HG03135 (cell line): ENCODE measurements at regions not wholly inside any gene's neighbourhood (a gene's known extent, or its start where the extent isn't known, plus 50 kb on each side); places are given as distances from the start of the nearest gene placed in this dataset.

Experiments
- ATAC-seq: cut with Tn5 transposase; IDR thresholded peaks from one replicate; pipeline ENCODE4 v1.9.1; 2021; ENCODE audit warnings: mild to moderate bottlenecking, moderate library complexity; ENCODE audit not compliant: unreplicated experiment

DNA sequence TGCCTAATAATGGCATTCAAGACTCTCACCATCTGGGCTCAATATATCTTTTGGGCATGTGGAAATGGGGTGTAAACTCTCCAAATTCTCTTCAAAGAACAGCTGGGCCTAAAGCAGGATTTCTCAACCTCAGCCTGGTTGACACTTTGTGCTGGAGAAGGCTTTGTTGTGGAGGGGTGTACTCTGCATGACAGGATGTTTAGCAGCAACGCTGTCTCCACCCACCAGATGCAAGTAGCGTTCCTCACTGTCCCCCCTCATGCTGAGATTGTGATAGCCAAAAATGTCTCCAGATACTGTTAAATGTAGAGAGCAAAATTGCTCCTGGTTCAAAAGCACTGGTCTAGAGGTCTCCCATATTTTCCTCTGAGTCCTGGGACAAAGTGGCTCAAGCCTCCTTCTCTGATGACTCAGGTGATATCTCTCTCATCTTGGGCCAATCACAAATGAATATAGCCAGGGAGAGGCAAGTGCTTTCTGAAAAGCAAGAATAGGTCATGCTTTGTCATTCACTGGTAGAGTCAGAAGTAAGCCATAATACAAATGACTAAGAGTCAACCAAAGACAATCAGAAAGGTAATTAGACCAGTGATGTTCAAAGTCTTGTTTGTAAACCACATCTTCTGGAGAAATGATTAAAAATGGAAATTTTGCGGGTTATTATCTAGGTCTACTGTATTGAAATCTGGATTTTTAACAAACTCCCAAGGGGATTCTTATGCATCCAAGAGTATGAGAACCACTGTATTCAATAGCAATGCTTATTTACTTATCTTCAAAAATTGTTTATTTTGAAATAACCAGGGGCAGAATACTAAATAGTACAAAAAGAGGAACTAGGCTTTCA lies 330.8 kb downstream of the PTEN start:
- ATAC-seq: no peak

DNA sequence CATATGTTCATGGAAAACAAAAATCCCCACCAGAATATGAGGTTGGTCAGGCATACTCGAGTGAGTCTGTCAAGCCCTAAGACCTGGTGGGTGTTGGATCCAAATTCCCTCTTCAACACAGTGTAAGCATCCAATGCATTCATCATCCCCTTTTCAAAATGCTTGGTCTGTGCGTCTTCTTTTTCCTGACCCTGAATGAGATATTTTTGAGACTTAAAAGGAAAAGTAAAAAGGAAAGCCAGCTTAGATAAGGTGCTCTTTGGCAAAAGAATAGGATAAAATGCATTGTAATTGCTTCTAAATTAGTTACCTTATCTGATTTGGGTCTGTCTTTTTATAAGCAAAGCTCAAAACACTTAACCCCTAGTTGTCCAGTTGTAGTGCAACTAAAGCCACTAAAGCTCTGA lies 331.5 kb downstream of the PTEN start:
- no peak for ATAC-seq

DNA sequence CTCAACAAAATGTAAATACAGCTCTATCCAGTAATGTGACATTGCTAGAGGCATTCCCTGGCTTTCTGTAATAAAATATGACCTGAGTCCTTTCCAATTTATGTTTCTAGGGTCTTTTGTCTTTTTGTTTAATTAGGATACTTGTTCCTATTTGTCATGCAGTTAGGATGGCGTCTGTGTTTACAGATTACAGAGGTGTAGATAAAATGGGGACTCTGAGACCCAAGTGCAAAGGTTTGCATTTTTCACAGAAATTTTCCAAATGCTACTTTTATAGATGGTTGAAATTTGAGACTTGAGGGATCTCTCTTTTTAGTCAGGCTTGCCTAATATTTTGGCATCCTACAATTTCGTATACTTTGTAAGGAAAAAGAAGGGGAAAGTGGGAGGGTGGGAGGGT lies 332.4 kb downstream of the PTEN start:
- no peak for ATAC-seq

DNA sequence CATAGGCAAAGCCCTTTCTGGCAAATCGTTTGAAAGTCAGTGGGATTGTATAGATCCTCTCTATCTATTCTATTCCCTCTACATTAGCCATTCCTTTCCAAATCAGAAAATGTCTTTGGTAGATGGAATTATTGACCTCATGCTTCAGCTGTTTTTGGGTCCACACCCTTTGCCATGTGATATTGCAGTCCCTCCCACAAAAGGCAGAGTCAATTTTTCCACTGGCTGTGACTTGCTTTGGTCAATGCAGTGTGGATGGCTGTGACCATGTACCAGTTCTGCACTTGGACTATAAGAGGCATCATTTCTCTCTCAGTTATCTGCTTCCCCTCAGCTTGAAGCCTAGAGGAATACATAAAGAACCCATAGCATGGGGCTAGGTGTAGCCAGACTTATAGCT lies 332.9 kb downstream of the PTEN start:
- ATAC-seq: no peak

DNA sequence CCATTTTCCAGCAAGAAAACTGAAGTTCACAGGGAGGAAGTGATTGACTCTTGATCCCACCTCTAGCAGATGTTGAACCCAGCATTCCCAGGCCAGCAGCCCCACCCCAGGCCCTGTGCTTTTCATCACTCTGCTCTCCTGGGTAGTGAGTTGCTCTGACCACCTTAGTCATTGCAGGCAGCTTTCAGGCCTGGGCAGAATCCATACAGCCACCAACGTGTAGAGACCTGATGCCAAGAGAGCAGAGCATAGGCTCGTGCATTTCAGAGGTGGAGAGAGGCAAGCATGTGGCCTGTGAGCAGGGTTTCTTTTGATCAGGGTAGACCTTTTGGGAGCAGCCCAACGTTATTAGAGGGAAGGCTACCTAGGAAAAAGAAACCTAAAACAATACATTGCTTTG lies 334.6 kb downstream of the PTEN start:
- no peak for ATAC-seq

DNA sequence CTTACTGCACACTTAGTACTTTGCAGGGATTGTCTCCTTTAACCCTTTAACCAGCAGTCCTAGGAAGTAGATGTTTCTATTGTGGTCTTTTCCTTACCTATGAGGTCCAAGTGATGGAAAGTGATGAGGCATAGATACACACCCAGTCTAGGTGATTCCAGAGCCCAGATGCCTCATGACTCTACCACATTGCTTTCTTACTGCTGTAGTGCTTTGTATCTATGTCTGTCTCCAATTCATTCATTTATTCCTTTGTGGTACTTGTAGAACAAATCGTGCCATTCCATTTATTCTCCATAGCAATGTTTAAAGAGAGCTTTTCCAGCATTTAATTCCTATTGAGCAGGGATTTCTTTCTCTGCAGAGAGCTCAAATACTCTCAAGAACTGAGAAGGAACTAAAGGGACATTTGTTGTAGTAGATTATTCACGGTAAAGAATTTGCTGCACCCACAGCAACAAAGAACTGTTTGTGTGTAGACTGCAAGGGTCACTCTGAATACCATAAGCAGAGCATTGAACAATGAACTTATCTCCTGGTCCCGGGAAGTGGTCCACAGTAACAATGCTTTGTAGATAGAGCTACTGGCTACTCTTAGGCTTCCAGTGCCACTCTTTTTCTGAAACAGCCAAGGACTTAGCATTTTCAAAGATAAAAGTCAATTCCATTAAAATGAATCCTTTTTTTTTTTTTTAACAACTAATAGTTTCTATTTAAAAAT lies 337.0 kb downstream of the PTEN start:
- ATAC-seq: no peak

DNA sequence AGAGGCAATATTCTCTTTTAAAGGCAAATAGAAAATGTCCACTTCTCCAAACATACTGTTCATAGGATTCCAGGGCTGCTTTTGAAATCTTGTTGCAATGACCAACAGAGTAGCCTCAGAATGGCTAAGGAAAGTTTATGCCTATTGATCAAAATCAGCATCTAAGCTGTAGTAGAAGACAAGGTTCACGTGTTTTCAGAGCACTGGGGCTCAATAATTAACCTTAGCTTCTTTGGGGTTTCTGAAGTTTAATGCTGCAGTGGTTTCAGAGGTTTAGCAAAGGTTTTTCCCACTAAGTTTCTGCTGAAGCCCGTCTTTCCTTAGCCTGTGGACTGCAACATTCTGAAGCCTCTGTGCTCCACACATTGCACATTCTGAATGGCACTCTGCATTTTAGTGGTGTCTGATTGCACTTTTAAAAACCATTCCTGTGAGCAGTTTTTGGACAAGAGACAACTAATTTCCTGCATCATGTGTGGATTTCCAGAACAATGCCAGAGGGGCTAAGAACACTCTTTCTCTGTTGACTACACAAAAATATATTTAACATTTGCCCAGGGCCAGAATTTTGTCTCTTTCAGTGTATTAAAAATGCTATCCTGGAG lies 342.5 kb downstream of the PTEN start:
- no peak for ATAC-seq

DNA sequence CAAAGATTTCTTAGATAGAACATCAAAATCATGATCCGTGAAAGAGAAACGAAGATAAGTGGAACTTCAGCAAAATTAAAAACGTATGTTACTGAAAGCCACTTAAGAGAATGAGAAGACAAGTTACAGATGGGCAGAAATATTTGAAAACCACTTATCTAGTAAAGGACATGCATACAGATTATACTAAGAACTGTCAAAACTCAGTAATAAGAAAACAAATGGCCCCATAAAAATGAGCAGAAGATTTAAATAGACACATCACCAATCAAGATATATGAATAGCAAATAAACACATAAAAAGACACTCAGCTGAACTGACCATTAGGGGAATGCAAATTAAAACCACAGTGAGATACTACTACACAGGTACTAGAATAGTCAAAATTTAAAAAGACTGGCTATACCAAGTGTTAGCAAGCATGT lies 343.7 kb downstream of the PTEN start:
- ATAC-seq: no peak

DNA sequence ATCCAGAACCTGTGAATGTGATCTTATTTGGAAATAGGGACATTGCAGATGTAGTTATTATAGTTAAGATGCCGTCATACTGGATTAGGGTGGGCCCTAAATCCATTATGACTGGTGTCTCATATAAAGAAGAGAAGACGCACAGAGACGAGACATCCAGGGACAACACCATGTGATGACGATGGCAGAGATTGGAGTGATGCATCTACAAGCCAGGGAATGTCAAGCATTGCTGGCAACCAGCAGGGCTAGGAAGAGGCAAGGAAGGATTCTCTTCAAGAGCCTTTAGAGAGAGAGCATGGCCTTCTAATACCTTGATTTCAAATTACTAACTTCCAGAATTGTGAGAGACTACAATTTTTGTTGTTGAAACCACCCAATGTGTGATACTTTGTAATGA lies 345.8 kb downstream of the PTEN start:
- no peak for ATAC-seq

DNA sequence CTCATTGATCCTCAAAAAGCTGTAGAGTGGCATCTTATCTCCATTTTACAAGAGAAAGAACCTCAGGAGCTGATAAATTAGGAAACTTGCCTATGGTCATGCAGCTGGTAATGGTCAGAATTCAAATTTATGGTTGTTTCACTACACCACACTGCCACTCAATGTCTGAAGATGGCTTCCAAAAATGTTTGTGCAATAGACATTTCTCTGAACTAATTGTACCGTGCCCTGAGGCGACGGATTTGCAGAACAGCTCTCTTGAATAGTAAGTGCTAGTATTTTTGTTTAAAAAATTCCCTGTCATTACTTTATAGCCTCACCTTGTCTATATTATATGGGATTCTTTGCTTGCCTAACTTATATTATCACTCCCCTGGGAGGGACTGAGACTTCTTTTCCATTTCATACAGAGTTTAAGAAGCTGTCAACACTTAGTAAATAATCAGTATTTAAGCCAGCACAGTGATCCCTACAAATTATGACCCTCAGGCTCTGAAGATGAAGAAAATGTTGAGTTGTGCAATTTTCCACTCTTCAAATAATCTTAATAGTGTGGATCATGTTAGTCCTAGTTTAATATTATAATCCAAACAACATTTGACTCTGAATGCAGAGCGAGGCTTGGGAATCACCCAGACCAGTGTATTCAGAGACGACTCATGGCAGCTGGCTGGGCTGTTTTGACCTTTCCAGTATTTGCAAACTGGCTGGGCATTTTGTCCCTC lies 346.6 kb downstream of the PTEN start:
- no peak for ATAC-seq

DNA sequence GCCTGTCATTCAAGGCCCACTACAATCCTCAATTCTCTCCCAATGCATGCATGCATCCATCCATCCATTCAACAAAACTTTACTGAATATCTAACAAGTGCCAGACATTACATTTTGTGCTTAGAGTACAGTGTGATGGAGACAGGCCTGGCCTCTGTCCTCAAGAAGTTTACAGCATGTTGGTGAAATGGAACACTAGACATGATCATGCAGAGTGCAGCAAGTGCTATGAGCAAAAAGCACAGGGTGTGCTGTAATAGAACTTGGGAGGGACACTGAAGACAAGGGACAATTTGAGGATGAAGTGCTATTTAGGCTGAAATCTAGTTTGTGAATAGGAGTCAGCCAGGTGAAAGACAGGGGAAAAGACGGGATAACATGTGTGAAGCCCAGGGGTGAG lies 347.8 kb downstream of the PTEN start:
- ATAC-seq: no peak

DNA sequence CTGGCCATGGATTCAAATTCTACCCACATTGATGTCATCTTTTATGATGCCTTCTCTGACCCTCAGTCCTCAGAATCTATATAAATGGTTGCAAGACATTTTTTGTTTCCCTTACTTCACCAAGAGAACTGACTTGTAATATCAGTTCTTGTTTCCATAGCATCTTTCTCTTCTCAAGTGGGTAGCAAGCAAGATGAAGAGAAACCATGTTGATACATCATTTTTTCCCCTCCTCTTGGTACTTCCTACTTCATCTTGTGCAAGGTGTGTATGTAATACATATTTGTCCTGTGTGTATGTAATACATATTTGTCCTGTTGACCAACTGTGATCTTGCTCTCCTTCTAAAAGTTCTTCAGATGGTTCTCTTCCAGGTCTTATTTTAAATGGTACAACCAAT lies 348.6 kb downstream of the PTEN start:
- ATAC-seq: no peak

DNA sequence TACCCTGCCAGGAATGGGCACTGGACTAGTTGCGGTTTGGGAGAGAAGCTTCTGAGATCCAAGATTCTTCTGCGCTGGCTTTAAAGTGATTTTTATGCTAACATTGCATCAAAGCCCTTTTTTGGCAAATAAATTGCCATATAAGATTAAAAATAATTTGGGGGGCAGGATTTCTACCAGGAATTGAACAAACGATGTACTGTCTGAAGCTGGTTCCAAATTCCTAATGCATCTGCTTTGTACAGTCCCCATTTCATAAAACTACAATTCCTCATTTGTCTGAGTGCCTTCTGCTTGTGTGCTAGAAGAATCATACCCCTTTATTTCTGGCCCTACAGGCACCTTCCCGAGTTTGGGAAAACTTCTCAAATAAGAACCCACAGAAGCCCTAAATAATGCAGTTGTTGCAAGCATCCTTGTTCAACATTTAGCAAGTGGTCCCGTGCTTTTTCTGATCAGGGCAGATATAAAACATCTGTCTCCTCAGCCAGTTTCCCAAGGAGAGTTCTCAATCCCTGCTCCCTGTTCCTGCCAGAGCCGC lies 349.7 kb downstream of the PTEN start:
- ATAC-seq: no peak

DNA sequence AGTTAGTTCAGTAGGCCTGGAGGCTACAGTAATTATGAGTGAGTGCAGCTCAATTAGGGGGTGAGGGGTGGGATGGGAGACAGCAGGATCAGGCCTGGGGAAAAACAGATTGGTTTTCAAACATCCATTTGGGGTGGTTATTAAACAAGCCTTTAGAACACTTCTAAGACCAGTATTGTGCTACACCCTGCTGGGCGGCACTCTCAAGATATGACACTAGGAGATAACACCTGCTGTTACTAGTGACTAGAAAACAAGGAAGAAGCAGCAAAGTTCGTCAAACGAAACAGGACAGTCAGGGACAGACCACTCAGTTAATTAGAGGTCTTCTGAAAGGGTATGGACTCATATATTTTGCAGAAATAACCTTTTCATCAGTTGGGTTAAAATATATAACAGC lies 353.6 kb downstream of the PTEN start:
- ATAC-seq: peak; percentile 64

DNA sequence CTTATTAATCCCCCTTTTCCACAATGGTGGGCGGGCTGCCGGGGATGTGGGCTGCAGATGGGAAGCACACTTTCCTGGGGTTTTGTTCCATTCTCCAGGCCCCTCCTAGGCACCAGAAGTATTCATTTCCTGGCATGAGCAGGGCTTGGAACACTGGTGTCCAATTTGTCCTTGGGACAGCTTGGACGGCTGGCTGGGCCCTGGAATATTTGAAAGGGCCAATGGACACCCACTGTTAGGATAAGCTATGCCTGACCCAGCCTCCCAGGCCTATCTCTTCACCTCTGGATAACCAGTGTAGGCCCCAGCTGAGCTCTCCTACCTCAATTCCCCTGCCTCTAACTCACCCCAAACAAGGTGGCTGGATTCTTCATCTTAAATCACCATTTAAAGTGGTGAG lies 354.9 kb downstream of the PTEN start:
- no peak for ATAC-seq

DNA sequence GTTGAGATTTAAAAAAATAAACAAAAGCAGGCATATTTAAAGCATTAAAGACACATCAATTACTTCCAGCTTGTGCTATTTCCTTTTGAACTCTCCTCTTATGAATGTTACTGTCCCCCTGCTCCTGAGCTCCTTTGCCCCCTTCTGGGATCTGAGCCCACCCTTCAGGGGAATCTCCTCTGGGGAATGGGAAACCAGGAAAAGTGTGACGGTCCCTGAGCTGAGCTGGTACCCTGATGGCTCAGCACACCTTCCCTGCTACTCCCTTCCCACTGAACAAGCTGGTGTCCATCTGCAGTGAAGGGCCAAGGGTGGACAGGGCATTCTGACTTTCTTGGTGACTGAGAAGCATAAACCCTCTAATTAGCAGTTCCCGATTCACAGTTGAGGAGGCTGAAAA lies 356.3 kb downstream of the PTEN start:
- no peak for ATAC-seq

DNA sequence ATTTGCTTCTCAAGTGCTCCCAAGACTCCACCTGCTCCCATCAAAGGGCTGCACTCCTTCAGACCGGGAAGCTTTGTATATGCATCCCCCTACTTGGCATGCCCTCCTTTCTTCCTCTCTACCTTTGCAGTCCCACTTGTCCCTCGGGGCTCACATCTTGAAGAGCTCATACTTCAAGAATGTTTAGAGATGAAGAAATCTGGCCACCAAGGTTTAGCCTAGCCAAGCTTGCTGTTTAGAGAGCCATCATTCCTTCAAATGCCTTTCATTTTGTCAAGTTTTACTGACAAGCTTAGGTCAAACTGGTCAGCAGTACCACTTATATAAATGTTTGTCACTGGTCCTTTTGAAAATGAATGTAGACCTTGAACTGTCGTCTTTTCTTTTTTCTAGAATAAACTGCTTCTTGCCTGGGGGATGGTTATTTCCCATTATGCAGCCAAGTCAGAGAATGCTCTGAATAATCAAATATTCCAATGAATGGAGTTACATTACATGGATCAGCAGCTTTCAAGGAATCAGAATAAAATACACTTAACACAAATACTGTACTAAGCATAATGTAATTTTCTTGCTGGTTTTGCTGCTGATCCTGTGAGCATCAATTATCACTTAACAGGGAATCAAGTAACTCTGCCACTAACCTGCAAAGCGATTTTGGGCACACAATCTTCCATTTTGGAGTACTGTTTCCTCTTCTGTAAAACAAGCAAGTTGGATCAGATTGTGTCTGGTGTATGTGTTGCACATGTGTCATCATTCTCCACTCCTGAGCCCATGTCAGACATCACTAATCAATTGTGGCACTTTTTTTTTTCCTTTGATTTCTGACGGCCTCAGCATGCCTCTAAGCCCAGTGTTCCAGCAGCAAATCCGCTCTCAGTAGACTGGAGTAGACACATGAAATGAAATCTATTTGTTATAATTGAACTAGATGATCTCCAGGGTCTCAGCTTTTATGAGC lies 357.9 kb downstream of the PTEN start:
- no peak for ATAC-seq

DNA sequence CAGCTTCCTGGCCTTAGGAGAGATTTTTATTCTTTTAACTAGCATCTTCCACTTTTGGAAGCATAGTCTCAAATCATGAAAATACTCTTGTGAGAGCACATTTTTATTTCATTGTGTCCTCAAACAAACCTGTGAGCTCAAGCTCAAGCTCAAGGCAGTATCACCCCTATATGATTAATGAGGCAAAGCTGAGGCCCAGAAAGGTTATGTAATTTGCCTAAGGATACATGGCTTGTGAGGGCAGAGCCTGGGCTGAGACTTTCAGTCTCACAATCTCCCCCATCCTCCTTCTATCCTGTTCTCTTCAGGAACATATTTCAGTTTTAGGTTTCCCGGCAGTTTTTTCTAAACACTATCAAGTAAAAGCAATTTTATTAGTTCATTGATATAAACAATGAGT lies 359.5 kb downstream of the PTEN start:
- no peak for ATAC-seq
